Smooth muscle cell (in vitro differentiated cells): ENCODE measurements at regions not wholly inside any gene's neighbourhood (a gene's known extent, or its start where the extent isn't known, plus 50 kb on each side); places are given as distances from the start of the nearest gene placed in this dataset.

Experiments used
- DNase-seq: peaks from one replicate; lab custom pipeline; 2025; ENCODE audit not compliant: unreplicated experiment; lab: John Stamatoyannopoulos, UW
- H2AFZ ChIP-seq: fragments of 200-600 bp; sonication (generic); 2 replicates; pipeline ENCODE4 v1.6.0; 2016; ENCODE audit warnings: antibody characterized with exemption, low read depth, mild to moderate bottlenecking
- H3F3A ChIP-seq: fragments of 200-600 bp; sonication (generic); 2 replicates; pipeline ENCODE4 v1.6.0; 2017; ENCODE audit warnings: antibody characterized with exemption, low read depth
- H3K27ac ChIP-seq: fragments of 200-600 bp; sonication (generic); 2 replicates; pipeline ENCODE4 v1.5.1; 2016; ENCODE audit warnings: low read depth, mild to moderate bottlenecking
- H3K27me3 ChIP-seq: fragments of 200-600 bp; sonication (generic); 2 replicates; pipeline ENCODE4 v1.6.1; 2016; ENCODE audit warnings: low read depth, mild to moderate bottlenecking
- H3K36me3 ChIP-seq: fragments of 200-600 bp; sonication (generic); 2 replicates; pipeline ENCODE4 v1.5.1; 2016; ENCODE audit warnings: low read depth
- H3K4me1 ChIP-seq: fragments of 200-600 bp; sonication (generic); 2 replicates; pipeline ENCODE4 v1.5.1; 2016; ENCODE audit warnings: low read depth
- H3K4me2 ChIP-seq: fragments of 200-600 bp; sonication (generic); 2 replicates; pipeline ENCODE4 v1.6.0; 2016; ENCODE audit warnings: mild to moderate bottlenecking
- H3K4me3 ChIP-seq: fragments of 200-600 bp; sonication (generic); 2 replicates; pipeline ENCODE4 v1.5.1; 2016; ENCODE audit warnings: mild to moderate bottlenecking
- H3K79me2 ChIP-seq: fragments of 200-600 bp; sonication (generic); 2 replicates; pipeline ENCODE4 v1.6.0; 2016; ENCODE audit warnings: low read depth, mild to moderate bottlenecking
- H3K9ac ChIP-seq: fragments of 200-600 bp; sonication (generic); 2 replicates; pipeline ENCODE4 v1.6.0; 2016; ENCODE audit warnings: low read depth
- H3K9me3 ChIP-seq: fragments of 200-600 bp; sonication (generic); replicated peaks from 2 replicates; pipeline ENCODE4 v1.5.1; 2016; ENCODE audit warnings: low read depth
- H4K20me1 ChIP-seq: fragments of 200-600 bp; sonication (generic); 2 replicates; pipeline ENCODE4 v1.6.0; 2016; ENCODE audit warnings: low read depth
- CTCF ChIP-seq: fragments of 200-600 bp; sonication (generic); IDR thresholded peaks from 2 replicates; pipeline ENCODE4 v1.5.1; 2017; ENCODE audit warnings: borderline replicate concordance, mild to moderate bottlenecking, antibody characterized with exemption; ENCODE audit not compliant: insufficient read depth, poor library complexity, severe bottlenecking
- WGBS: methylation state at CpG from one replicate; pipeline ENCODE4 v1.1.7; 2016; ENCODE audit warnings: low lambda C conversion rate; 5-methylcytosine and 5-hydroxymethylcytosine counted together

GRCh38 chr16:6863135-6863534 lies 469.5 kb upstream of the RBFOX1 start:
- Histone ChIP-seq H4K20me1 (no peaks in the 10 kb centered on the region), H3K4me1 (peaks cover 26% of the 10 kb centered on the region), H3K4me2 (no peak overlapping the region), H3K27ac (no peak overlapping the region), H2AFZ (no peak overlapping the region), H3K79me2 (no peaks in the 10 kb centered on the region), H3K27me3 (peaks cover 21% of the 10 kb centered on the region), H3K9me3 (no peaks in the 10 kb centered on the region), H3K9ac (no peak overlapping the region), H3K36me3 (no peaks in the 10 kb centered on the region), H3F3A (no peaks in the 10 kb centered on the region), H3K4me3 (no peak overlapping the region)
- no peak for TF ChIP-seq CTCF
- WGBS: 29% methylated on average over 2 of the region's 2 CpGs
- no peak for DNase-seq

- peaks cover 26% of the 10 kb centered on the region for H3K4me1 ChIP-seq
- H3K27ac ChIP-seq: no peak overlapping the region
- peaks cover 33% of the 10 kb centered on the region for H3K27me3 ChIP-seq
- 71% methylated on average over 6 of the region's 6 CpGs for WGBS
- no peak overlapping the region for H2AFZ ChIP-seq
- no peaks in the 10 kb centered on the region for H3K79me2 ChIP-seq
- H3K36me3 ChIP-seq: no peaks in the 10 kb centered on the region
- no peaks in the 10 kb centered on the region for H3F3A ChIP-seq
- no peak overlapping the region for H3K9ac ChIP-seq
- H3K9me3 ChIP-seq: no peaks in the 10 kb centered on the region
- DNase-seq: no peak
- TF ChIP-seq CTCF: no peak
- H3K4me2 ChIP-seq: no peak overlapping the region
- H3K4me3 ChIP-seq: no peak overlapping the region
- H4K20me1 ChIP-seq: no peaks in the 10 kb centered on the region
These were observed 470.7 kb upstream of the RBFOX1 start for GRCh38 chr16:6861815-6862477.

- 21% methylated on average over 8 of the region's 8 CpGs for WGBS
- no peak for TF ChIP-seq CTCF
- no peak overlapping the region for H3K27ac ChIP-seq
These were observed 471.4 kb upstream of the RBFOX1 start for GRCh38 chr16:6861135-6861814.

GRCh38 chr16:6857575-6857974 lies 475.1 kb upstream of the RBFOX1 start:
- Histone ChIP-seq H3K27ac (no peak overlapping the region), H3K9ac (no peak overlapping the region), H3K4me3 (no peak overlapping the region), H3K9me3 (no peaks in the 10 kb centered on the region), H3K79me2 (no peaks in the 10 kb centered on the region), H3K36me3 (no peaks in the 10 kb centered on the region), H2AFZ (no peak overlapping the region), H3K27me3 (peaks cover 46% of the 10 kb centered on the region), H3K4me2 (no peak overlapping the region), H4K20me1 (no peaks in the 10 kb centered on the region), H3F3A (no peaks in the 10 kb centered on the region), H3K4me1 (peaks cover 13% of the 10 kb centered on the region)
- 67% methylated on average over 5 of the region's 5 CpGs for WGBS
- no peak for DNase-seq
- no peak for TF ChIP-seq CTCF

More at GRCh38 chr16:6861135-6861814, 471.4 kb upstream of the RBFOX1 start:
- Histone ChIP-seq H3K9me3 (no peaks in the 10 kb centered on the region), H3K4me2 (no peak overlapping the region), H3K4me1 (peaks cover 26% of the 10 kb centered on the region), H3F3A (no peaks in the 10 kb centered on the region), H3K4me3 (no peak overlapping the region), H4K20me1 (no peaks in the 10 kb centered on the region), H2AFZ (no peak overlapping the region), H3K27me3 (peaks cover 40% of the 10 kb centered on the region), H3K9ac (no peak overlapping the region), H3K79me2 (no peaks in the 10 kb centered on the region), H3K36me3 (no peaks in the 10 kb centered on the region)
- no peak for DNase-seq
